GM18867 (cell line): ENCODE measurements at regions not wholly inside any gene's neighbourhood (a gene's known extent, or its start where the extent isn't known, plus 50 kb on each side); places are given as distances from the start of the nearest gene placed in this dataset.
"Not testable (repeated sequence)": the region's sequence is repeated elsewhere in the genome, so short reads cannot be mapped to it uniquely, and the experiment has no call there.

Source experiments
- ATAC-seq: cut with Tn5 transposase; IDR thresholded peaks from one replicate; pipeline ENCODE4 v1.9.1; 2021; ENCODE audit warnings: mild to moderate bottlenecking, moderate library complexity; ENCODE audit not compliant: unreplicated experiment

GRCh38 chr18:34942276-34942675 lies 98.9 kb upstream of the MAPRE2 start:
- ATAC-seq, result no peak

GRCh38 chr18:34942975-34943374 lies 98.2 kb upstream of the MAPRE2 start:
- ATAC-seq, result no peak

DNA sequence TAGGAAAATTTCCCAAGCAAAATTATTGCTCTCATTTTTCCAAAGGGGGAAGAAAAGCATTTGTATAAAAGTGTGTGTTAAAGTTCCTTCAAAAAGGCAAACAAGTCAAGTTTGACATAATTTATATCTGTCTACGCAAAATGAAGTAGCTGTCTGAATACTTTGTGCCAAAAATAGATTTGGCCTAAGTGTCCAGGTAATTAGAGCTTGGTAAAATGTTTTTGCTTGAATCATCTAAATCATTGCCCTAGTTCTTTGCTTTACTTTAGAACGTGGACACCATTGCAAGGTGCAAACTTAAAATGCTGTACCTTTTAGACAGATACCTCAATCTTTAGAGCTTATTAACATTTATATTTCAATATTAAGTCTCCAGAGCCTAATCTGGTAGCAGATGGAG lies 97.6 kb upstream of the MAPRE2 start:
- no peak for ATAC-seq

- no peak for ATAC-seq
Observed at GRCh38 chr18:34947711-34948125, 93.5 kb upstream of the MAPRE2 start.

DNA sequence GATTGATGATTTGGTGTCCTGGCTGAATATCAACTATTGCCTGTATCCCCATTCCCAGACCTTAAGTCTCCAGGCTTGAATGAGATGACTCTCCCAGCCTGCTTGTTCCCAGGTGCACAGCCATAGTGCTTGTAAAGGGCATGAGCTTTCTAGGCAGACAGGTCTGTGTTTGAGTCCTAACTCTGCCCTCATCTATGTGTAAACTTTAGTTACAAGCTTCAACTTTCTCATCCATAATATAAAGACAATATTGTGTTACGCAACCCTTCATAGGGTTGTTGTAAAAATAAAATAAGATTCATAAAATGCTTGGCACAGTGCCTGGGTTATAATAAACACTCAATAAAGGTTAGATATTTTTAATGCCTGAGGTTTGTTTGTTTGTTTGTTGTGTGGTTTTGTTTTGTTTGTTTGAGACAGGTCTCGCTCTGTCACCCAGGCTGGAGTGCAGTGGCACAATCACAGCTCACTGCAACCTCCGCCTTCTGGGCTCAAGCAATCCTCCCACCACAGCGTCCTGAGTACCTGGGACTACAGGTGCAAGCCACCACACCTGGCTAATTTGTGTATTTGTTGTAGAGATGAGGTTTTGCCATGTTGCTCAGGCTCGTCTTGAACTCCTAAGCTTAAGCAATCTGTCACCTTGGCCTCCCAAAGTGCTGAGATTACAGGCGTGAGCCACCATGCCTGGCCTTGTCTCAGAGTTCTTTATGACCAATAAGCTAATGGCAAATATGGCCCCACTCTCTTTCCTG lies 89.4 kb upstream of the MAPRE2 start:
- ATAC-seq, result no peak

DNA sequence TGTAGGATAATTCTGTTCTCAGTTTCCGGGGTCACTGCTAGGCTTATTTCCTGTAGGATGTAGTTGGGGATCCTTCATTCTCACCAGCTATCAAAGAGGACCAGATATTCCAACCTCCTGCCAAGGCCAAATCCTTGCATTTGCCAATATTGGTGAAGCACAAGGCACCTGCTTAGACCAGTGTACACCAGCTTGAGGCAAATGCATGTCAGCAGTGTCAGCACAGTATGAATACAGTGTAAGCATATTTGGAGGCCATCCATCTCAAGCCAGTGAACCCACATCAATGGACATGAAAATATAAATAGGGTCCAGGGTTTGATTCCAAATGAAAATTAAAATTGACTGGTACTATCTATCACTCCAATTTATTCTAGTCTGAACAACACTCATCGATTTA lies 88.0 kb upstream of the MAPRE2 start:
- ATAC-seq, result no peak

DNA sequence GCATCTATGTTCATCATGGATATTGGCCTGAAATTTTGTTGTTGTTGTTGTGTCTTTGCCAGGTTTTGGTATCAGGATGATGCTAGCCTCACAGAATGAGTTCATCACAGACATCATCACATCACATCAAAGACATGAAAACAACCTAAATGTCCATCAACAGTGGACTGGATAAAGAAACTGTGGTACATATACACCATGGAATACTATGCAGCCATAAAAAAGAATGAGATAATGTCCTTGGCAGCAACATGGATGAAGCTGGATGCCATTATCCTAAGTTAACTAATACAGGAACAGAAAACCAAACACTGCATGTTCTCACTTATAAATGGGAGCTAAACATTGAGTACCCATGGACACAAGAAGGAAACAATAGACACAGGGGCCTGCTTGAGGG lies 85.7 kb upstream of the MAPRE2 start:
- not testable (repeated sequence) for ATAC-seq

DNA sequence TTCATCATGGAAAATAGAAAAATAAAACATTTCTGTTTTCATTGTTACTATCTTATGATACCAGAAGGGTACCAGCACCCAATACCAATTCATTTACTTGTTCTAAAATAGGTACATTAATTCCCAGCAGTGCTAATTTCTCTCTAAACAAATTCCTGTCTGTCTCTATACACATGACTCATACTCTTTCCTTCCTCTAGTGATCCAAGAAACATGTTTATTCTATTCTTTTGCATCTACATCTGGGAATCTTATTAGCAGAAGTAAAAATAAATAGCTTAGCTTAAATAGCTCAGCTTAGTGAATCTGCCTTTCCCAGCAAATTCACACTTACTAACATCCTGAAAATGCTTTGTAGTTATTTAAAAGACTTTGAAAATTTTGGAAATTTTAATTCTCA lies 84.5 kb upstream of the MAPRE2 start:
- ATAC-seq, result no peak

GRCh38 chr18:34957119-34957863 lies 83.9 kb upstream of the MAPRE2 start:
- ATAC-seq, result no peak

DNA sequence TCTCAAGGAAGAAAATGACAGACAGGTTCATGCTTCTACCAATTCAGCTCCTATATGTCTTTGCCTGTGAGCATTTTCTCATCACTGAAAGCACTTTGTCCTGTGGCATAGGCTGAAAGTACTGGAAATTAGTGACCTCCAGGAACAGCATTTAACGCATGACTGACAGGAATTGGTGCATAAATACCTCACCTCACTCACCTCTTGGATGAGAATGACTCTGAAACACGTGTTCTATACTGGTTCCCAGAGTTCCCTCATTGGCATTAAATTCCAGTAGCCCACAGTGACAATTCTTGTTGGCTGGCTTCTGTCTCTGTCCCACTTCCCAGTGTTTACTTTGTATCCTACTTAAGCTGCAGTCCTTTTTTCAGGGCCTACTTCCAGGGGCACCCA lies 83.4 kb upstream of the MAPRE2 start:
- ATAC-seq, result no peak

- no peak for ATAC-seq
Observed at GRCh38 chr18:34959211-34959829, 81.9 kb upstream of the MAPRE2 start.

GRCh38 chr18:34959989-34960388 lies 81.2 kb upstream of the MAPRE2 start:
- no peak for ATAC-seq

DNA sequence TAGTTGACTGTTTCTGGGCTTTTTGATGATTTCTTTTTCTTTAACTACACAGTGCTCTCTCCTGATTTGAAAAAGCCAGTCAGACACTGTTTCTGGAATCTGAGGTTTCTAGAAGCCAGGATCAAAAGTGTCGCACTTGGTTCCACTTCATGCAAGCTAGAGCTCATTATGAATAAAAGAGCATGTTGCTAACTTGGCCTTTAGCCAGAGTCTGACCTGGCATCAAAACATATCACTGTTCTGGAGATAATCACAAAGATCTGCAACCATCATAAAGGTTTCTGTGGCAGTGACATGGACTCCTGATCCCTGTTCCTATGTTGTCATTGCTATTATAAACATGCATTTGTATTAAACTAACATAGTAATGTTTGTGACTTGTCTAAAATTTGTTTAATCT lies 76.1 kb upstream of the MAPRE2 start:
- no peak for ATAC-seq

GRCh38 chr18:34965566-34965965 lies 75.6 kb upstream of the MAPRE2 start:
- ATAC-seq, result no peak

DNA sequence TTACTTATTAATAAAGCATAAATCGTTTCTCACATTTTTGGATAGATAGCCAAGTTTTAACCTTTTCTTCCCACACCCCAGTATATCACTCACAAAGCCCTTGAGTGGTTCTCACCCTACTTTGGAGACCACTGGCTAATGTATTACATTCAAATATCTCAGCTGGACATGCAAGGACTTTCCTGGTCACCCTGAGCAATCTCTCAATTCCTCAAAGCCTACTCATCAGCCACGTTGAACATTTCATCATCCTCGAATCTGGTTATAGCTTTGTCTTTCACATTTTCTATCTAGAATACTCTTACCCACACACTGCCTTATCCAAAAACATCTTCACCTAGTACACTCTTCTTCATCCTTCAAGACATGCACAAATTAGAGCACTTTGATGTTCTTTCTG lies 71.1 kb upstream of the MAPRE2 start:
- no peak for ATAC-seq

GRCh38 chr18:34971313-34971712 lies 69.9 kb upstream of the MAPRE2 start:
- no peak for ATAC-seq

GRCh38 chr18:34972765-34973414 lies 68.3 kb upstream of the MAPRE2 start:
- no peak for ATAC-seq

- ATAC-seq, result no peak
Observed at GRCh38 chr18:34976123-34976522, 65.1 kb upstream of the MAPRE2 start.

DNA sequence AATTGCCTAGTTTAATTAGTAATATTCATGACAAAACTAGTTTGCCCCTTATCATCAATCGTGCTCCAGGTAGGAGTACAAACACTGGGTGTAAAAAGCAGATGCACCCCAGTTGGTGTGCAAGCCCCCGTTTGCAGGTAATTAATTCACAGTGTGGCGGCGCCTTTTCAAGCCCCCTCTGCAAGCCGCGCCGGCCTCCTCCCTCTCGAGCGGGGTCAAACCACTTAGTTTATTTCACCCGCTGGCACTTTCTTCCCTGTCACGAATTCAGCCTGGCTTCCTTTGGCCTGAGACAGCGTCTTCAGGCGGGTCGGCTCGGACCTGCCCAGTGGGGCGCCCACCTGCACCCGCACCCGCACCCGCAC lies 64.7 kb upstream of the MAPRE2 start:
- ATAC-seq, result no peak

- ATAC-seq, result peak; percentile 88
Observed at GRCh38 chr18:34976899-34977837, 64.0 kb upstream of the MAPRE2 start.
